K562 (cell line): ENCODE measurements at regions not wholly inside any gene's neighbourhood (a gene's known extent, or its start where the extent isn't known, plus 50 kb on each side); places are given as distances from the start of the nearest gene placed in this dataset.

Experiments
- ATAC-seq: fragments of 200-7000 bp; cut with Tn5 transposase; 3 replicates; pipeline ENCODE4 v1.9.1; 2020; ENCODE audit warnings: moderate library complexity
- BruUV-seq: library from RNA; stranded (reverse); fragments of 400-500 nt; replicated peaks from 2 replicates; lab custom pipeline; 2021; lab: Mats Ljungman, UMichigan
- CTCF ChIA-PET: fragments of 300-600 bp; formaldehyde crosslinking; extraction: SDS; loops from one replicate; lab custom pipeline; 2021; ENCODE audit warnings: low intra/inter-chr PET ratio; lab: Yijun Ruan, JAX
- POLR2A ChIA-PET: fragments of 300-600, 350-650 bp; sonication (Branson Sonifier 250); formaldehyde crosslinking; extraction: SDS; loops from one replicate; lab custom pipeline; 2021; ENCODE audit warnings: antibody characterized with exemption, inconsistent platforms; lab: Yijun Ruan, JAX
- DNase-seq, 4 experiments: peaks; one replicate each; pipeline versions ENCODE4 v3.0.0 to v3.0.0-alpha.2; 2011 to 2018; ENCODE audit warnings: low spot score in 3 of 4, mixed read lengths in 3 of 4; ENCODE audit errors: extremely low read depth in 1 of 4
- FAIRE-seq: peaks from 2 replicates; lab custom pipeline; 2011; peaks lifted over from hg19 to GRCh38; lab: Jason Lieb, UNC
- H2AFZ ChIP-seq: 2 replicates; pipeline ENCODE4 v1.6.0; 2011; ENCODE audit warnings: low read depth, low read length, control low read depth, inconsistent platforms
- H3K27ac ChIP-seq: fragments of 200-600 bp; 3 replicates; pipeline ENCODE4 v1.8.0; 2011; ENCODE audit warnings: low read depth, mild to moderate bottlenecking, control low read depth, inconsistent platforms, low read length, moderate library complexity, mixed read lengths; ENCODE audit errors: extremely low read depth
- H3K27me3 ChIP-seq, 2 experiments: fragments of 300-600 bp in 1 of 2; 2 replicates in 1 of 2; 3 replicates in 1 of 2; pipeline versions ENCODE4 v1.6.0 to v1.8.0; 2011; ENCODE audit warnings: inconsistent platforms in 2 of 2, low read length in 2 of 2, mild to moderate bottlenecking in 1 of 2, mixed read lengths in 1 of 2, moderate library complexity in 1 of 2; ENCODE audit not compliant: control insufficient read depth in 2 of 2, insufficient read depth in 2 of 2
- H3K36me3 ChIP-seq: fragments of 300-600 bp; 3 replicates; pipeline ENCODE4 v1.8.0; 2011; ENCODE audit warnings: mild to moderate bottlenecking, low read length, inconsistent platforms; ENCODE audit not compliant: control insufficient read depth, insufficient read depth
- H3K4me1 ChIP-seq, 2 experiments: fragments of 200-600 bp in 1 of 2; replicated peaks in 1 of 2; 2 replicates in 1 of 2; 3 replicates in 1 of 2; pipeline versions ENCODE4 v1.5.1 to v1.8.0; 2011; ENCODE audit warnings: inconsistent platforms in 2 of 2, low read length in 2 of 2, mild to moderate bottlenecking in 1 of 2, mixed read lengths in 1 of 2, moderate library complexity in 1 of 2; ENCODE audit not compliant: control insufficient read depth in 2 of 2, insufficient read depth in 2 of 2
- H3K4me2 ChIP-seq: 2 replicates; pipeline ENCODE4 v1.6.1; 2011; ENCODE audit warnings: low read length, control low read depth, inconsistent platforms, mixed read lengths; ENCODE audit not compliant: insufficient read depth
- H3K4me3 ChIP-seq: fragments of 200-600 bp; sonication (generic), shearing (Covaris generic); 2 replicates; pipeline ENCODE4 v1.5.1; 2016; ENCODE audit warnings: control low read depth, inconsistent platforms
- H3K79me2 ChIP-seq: fragments of 200-600 bp; 3 replicates; pipeline ENCODE4 v1.8.0; 2011; ENCODE audit warnings: low read length, inconsistent platforms; ENCODE audit not compliant: control insufficient read depth, insufficient read depth
- H3K9ac ChIP-seq, 2 experiments: 2 replicates each; pipeline versions ENCODE4 v1.6.0 to v1.6.1; 2011; ENCODE audit warnings: low read depth in 2 of 2, low read length in 2 of 2, control low read depth in 1 of 2, inconsistent platforms in 1 of 2, mild to moderate bottlenecking in 1 of 2, mixed read lengths in 1 of 2; ENCODE audit not compliant: insufficient read depth in 1 of 2
- H3K9me1 ChIP-seq: one replicate; pipeline ENCODE4 v1.6.0; 2011; ENCODE audit warnings: inconsistent platforms, mild to moderate bottlenecking, low read length, moderate library complexity; ENCODE audit not compliant: control insufficient read depth, insufficient read depth
- H3K9me3 ChIP-seq: replicated peaks from 2 replicates; pipeline ENCODE4 v1.5.1; 2011; ENCODE audit warnings: low read depth, low read length, inconsistent platforms; ENCODE audit not compliant: control insufficient read depth, insufficient read depth
- H4K20me1 ChIP-seq: replicated peaks from 2 replicates; pipeline ENCODE4 v1.6.1; 2011; ENCODE audit warnings: low read length, inconsistent platforms, mixed read lengths; ENCODE audit not compliant: control insufficient read depth, insufficient read depth
- CCAR2 ChIP-seq: fragments of 200-400 bp; formaldehyde crosslinking; IDR thresholded peaks from 2 replicates; pipeline ENCODE4 v1.6.1; 2017; ENCODE audit warnings: mild to moderate bottlenecking, low read depth, low read length
- ETS2 ChIP-seq: IDR thresholded peaks from 2 replicates; pipeline ENCODE4 v1.6.1; 2016; ENCODE audit warnings: borderline replicate concordance, missing genetic modification characterization, mild to moderate bottlenecking, moderate library complexity, missing compliant biosample characterization; ENCODE audit not compliant: poor library complexity, severe bottlenecking
- GABPB2 ChIP-seq: fragments of 250-450 bp; sonication (Bioruptor Pico); conservative IDR thresholded peaks from 2 replicates; pipeline ENCODE4 v1.5.1; 2021; ENCODE audit warnings: mild to moderate bottlenecking
- GTF2F1 ChIP-seq: IDR thresholded peaks from 2 replicates; pipeline ENCODE4 v1.6.1; 2011; ENCODE audit warnings: low read depth, low read length, improper control_type of control experiment
- MNT ChIP-seq, 2 experiments: fragments of 450-650 bp; conservative IDR thresholded peaks; 2 replicates each; pipeline ENCODE4 v1.6.1; 2017; ENCODE audit warnings: mild to moderate bottlenecking in 2 of 2, moderate library complexity in 2 of 2
- NONO ChIP-seq, 2 experiments: fragments of 200-400 bp in 1 of 2; fragments of 450-650 bp in 1 of 2; formaldehyde crosslinking in 1 of 2; IDR thresholded peaks; 2 replicates each; pipeline ENCODE4 v1.6.1; 2017; ENCODE audit warnings: low read depth in 2 of 2, mild to moderate bottlenecking in 2 of 2, moderate library complexity in 2 of 2, low read length in 1 of 2
- RBM17 ChIP-seq: fragments of 200-400 bp; formaldehyde crosslinking; IDR thresholded peaks from 2 replicates; pipeline ENCODE4 v1.6.1; 2017; ENCODE audit warnings: low read depth, mild to moderate bottlenecking, low read length, borderline replicate concordance
- WGBS: fragments of 100-300 bp; shearing (Covaris generic); methylation state at CpG from one replicate; pipeline ENCODE4 v1.1.6; 2016; ENCODE audit warnings: low coverage, mixed read lengths; ENCODE audit not compliant: insufficient coverage; ENCODE audit errors: missing lambda C conversion rate; 5-methylcytosine and 5-hydroxymethylcytosine counted together
- in situ Hi-C: fragments of 300-500 bp; cut with MboI; formaldehyde crosslinking; loops from 4 replicates; pipeline ENCODE4 v1.15.0; 2018; ENCODE audit warnings: inconsistent platforms, mixed read lengths
- intact Hi-C: fragments of 100-400 bp; cut with micrococcal nuclease; formaldehyde crosslinking; loops from 2 replicates; pipeline ENCODE4 v1.14.2; 2022

- H3K9me3 ChIP-seq: no peaks in the 10 kb centered on the region
- peaks cover 0 to 31% of the 10 kb centered on the region in 2 experiments; a peak in 4 of 5 replicates for H3K27me3 ChIP-seq
- H3K4me2 ChIP-seq: no peak overlapping the region
- FAIRE-seq (no peak), DNase-seq (no peak), ATAC-seq (no peak)
- ChIA-PET CTCF (no interaction called here), POLR2A (no interaction called here)
- in situ Hi-C loops: no loop called here
- TF ChIP-seq GABPB2 (CRISPR knock-in tag): no peak
- no peak for TF ChIP-seq MNT (conservative IDR thresholded peaks at IDR 0.05)
- no peak for TF ChIP-seq CCAR2
- TF ChIP-seq GTF2F1: no peak
- TF ChIP-seq NONO (IDR thresholded peaks at IDR 0.05; ENCODE audit: low read depth in 2 of 2, low read length in 1 of 2): no peak
- no peak for TF ChIP-seq ETS2 (tag)
- no peak for TF ChIP-seq RBM17
- no peak overlapping the region for H2AFZ ChIP-seq
- no peaks in the 10 kb centered on the region for H3K79me2 ChIP-seq
- no peaks in the 10 kb centered on the region for H3K9me1 ChIP-seq
- intact Hi-C loops: no loop called here
- no peak overlapping the region for H3K27ac ChIP-seq
- WGBS: 0% methylated on average over 5 of the region's 15 CpGs
- H4K20me1 ChIP-seq: no peaks in the 10 kb centered on the region
- BruUV-seq: no TSS peak
- H3K36me3 ChIP-seq: no peaks in the 10 kb centered on the region
- no peaks in the 10 kb centered on the region for H3K4me1 ChIP-seq
- H3K9ac ChIP-seq: no peak overlapping the region
- no peak overlapping the region for H3K4me3 ChIP-seq
Observed at GRCh38 chr2:236317938-236318396, 53.8 kb upstream of the ASB18 start.
